ENCODE measurements at regions not wholly inside any gene's neighbourhood (a gene's known extent, or its start where the extent isn't known, plus 50 kb on each side); places are given as distances from the start of the nearest gene placed in this dataset.

DNA sequence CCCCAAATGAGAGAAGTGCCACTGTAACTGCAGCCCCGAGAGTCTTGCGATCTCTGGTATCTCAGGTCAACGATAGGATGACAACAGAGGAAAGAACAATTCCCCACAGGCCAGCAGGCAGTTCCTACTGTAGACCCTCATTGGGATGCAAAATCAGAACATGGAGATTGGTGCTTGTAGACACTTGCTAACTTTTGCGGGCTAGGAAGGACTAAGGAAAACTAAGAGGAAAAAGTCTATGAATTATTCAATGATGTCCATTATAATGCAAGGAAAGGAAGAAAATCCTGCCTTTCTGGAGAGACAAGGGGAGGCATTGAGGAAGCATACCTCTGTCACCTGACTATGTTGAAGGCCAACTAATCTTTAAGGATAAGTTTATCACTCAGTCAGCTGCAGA lies 51.9 kb upstream of the CWC22 start:
- TF ChIP-seq, protein P1, sequence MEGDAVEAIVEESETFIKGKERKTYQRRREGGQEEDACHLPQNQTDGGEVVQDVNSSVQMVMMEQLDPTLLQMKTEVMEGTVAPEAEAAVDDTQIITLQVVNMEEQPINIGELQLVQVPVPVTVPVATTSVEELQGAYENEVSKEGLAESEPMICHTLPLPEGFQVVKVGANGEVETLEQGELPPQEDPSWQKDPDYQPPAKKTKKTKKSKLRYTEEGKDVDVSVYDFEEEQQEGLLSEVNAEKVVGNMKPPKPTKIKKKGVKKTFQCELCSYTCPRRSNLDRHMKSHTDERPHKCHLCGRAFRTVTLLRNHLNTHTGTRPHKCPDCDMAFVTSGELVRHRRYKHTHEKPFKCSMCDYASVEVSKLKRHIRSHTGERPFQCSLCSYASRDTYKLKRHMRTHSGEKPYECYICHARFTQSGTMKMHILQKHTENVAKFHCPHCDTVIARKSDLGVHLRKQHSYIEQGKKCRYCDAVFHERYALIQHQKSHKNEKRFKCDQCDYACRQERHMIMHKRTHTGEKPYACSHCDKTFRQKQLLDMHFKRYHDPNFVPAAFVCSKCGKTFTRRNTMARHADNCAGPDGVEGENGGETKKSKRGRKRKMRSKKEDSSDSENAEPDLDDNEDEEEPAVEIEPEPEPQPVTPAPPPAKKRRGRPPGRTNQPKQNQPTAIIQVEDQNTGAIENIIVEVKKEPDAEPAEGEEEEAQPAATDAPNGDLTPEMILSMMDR (IDR thresholded peaks at IDR 0.05), result no peak
- TF ChIP-seq ZFX (IDR thresholded peaks at IDR 0.05; ENCODE audit: borderline replicate concordance), result no peak

Measured in 22Rv1 (cell line).